WTC11 (cell line): ENCODE measurements at regions not wholly inside any gene's neighbourhood (a gene's known extent, or its start where the extent isn't known, plus 50 kb on each side); places are given as distances from the start of the nearest gene placed in this dataset.

Source experiments
- CREB1 ChIP-seq: sonication (generic); formaldehyde crosslinking; IDR thresholded peaks from 2 replicates; pipeline ENCODE4 v1.8.0; 2023; ENCODE audit warnings: mild to moderate bottlenecking, missing genetic modification reagents
- GABPB1 ChIP-seq: sonication (generic); formaldehyde crosslinking; IDR thresholded peaks from 2 replicates; pipeline ENCODE4 v1.8.1; 2023; ENCODE audit warnings: mild to moderate bottlenecking, missing genetic modification reagents
- GTF2I ChIP-seq: fragments of 250-450 bp; sonication (Bioruptor Pico); conservative IDR thresholded peaks from 2 replicates; pipeline ENCODE4 v1.4.0; 2021; ENCODE audit warnings: mild to moderate bottlenecking
- MXD4 ChIP-seq: fragments of 250-450 bp; sonication (Bioruptor Pico); IDR thresholded peaks from 2 replicates; pipeline ENCODE4 v1.8.0; 2021; ENCODE audit warnings: mild to moderate bottlenecking, moderate library complexity, borderline replicate concordance
- NR1H2 ChIP-seq: sonication (generic); formaldehyde crosslinking; IDR thresholded peaks from 2 replicates; pipeline ENCODE4 v1.9.0; 2021; ENCODE audit warnings: mild to moderate bottlenecking, moderate library complexity, missing genetic modification reagents
- RELA ChIP-seq: sonication (generic); formaldehyde crosslinking; IDR thresholded peaks from 2 replicates; pipeline ENCODE4 v1.8.1; 2022; ENCODE audit warnings: missing genetic modification reagents, mild to moderate bottlenecking, borderline replicate concordance
- TEAD4 ChIP-seq: sonication (generic); formaldehyde crosslinking; IDR thresholded peaks from 2 replicates; pipeline ENCODE4 v1.8.0; 2022; ENCODE audit warnings: mild to moderate bottlenecking, missing genetic modification reagents
- ZNF512 ChIP-seq: sonication (generic); formaldehyde crosslinking; IDR thresholded peaks from 2 replicates; pipeline ENCODE4 v1.8.1; 2022; ENCODE audit warnings: missing genetic modification reagents, borderline replicate concordance
- TF ChIP-seq, protein P1 (sequence below): fragments of 200-600 bp; IDR thresholded peaks from 2 replicates; pipeline ENCODE4 v1.8.0; 2022; ENCODE audit warnings: antibody characterized with exemption

DNA sequence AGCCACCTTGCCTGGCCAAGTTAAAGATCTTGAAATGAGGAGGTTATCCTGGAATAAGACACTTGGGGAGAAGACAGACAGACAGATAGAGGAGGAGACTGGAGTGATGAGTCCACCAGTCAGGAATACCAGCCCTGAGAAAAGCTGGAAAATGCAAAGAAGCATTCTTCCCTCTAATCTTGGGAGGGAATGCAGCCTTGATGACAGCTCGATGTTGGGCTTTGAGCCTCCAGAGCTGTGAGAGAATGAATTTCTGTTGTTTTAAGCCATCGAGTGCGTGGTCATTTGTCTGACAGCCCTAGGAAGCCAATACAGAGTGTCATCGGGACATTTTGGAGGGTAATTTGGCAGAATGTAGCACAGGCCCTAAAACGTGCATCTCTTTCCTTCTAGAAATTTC, 199.1 kb upstream of the IER5L start:
- no peak for TF ChIP-seq CREB1 (CRISPR knock-in tag)
- no peak for TF ChIP-seq NR1H2 (CRISPR knock-in tag)
- TF ChIP-seq GTF2I (CRISPR knock-in tag) = no peak
- TF ChIP-seq, protein P1, sequence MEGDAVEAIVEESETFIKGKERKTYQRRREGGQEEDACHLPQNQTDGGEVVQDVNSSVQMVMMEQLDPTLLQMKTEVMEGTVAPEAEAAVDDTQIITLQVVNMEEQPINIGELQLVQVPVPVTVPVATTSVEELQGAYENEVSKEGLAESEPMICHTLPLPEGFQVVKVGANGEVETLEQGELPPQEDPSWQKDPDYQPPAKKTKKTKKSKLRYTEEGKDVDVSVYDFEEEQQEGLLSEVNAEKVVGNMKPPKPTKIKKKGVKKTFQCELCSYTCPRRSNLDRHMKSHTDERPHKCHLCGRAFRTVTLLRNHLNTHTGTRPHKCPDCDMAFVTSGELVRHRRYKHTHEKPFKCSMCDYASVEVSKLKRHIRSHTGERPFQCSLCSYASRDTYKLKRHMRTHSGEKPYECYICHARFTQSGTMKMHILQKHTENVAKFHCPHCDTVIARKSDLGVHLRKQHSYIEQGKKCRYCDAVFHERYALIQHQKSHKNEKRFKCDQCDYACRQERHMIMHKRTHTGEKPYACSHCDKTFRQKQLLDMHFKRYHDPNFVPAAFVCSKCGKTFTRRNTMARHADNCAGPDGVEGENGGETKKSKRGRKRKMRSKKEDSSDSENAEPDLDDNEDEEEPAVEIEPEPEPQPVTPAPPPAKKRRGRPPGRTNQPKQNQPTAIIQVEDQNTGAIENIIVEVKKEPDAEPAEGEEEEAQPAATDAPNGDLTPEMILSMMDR = no peak
- no peak for TF ChIP-seq TEAD4 (CRISPR knock-in tag)
- no peak for TF ChIP-seq GABPB1
- TF ChIP-seq MXD4 (CRISPR knock-in tag) = no peak
- TF ChIP-seq RELA (CRISPR knock-in tag) = no peak
- TF ChIP-seq ZNF512 (CRISPR knock-in tag) = no peak
